Activated naive CD4-positive, alpha-beta T cell treated with anti-CD3 and anti-CD28 coated beads for 36 hours (primary cell): ENCODE measurements at regions not wholly inside any gene's neighbourhood (a gene's known extent, or its start where the extent isn't known, plus 50 kb on each side); places are given as distances from the start of the nearest gene placed in this dataset.

Experiments used
- CTCF ChIA-PET: fragments of 350-600 bp; sonication (Branson Sonifier 250); formaldehyde crosslinking; loops from one replicate; lab custom pipeline; 2021; ENCODE audit warnings: antibody characterized with exemption; lab: Charles Lee
- DNase-seq: peaks from one replicate; pipeline ENCODE4 v3.0.0-alpha.2; 2020
- H3K27ac Mint-ChIP-seq: one replicate; pipeline ENCODE4 v1.8.0; 2021; ENCODE audit warnings: mild to moderate bottlenecking, mixed read lengths
- H3K27me3 Mint-ChIP-seq: one replicate; pipeline ENCODE4 v1.8.0; 2021; ENCODE audit warnings: low read depth, mixed read lengths
- H3K36me3 Mint-ChIP-seq: one replicate; pipeline ENCODE4 v1.8.0; 2021; ENCODE audit warnings: low read depth, mixed read lengths
- H3K4me1 Mint-ChIP-seq: one replicate; pipeline ENCODE4 v1.8.0; 2021; ENCODE audit warnings: low read depth, mixed read lengths
- H3K4me3 Mint-ChIP-seq: one replicate; pipeline ENCODE4 v1.8.0; 2021; ENCODE audit warnings: mild to moderate bottlenecking, moderate library complexity, mixed read lengths
- H3K9me3 Mint-ChIP-seq: one replicate; pipeline ENCODE4 v1.8.0; 2021; ENCODE audit warnings: mixed read lengths
- intact Hi-C: fragments of 100-400 bp; cut with micrococcal nuclease; formaldehyde crosslinking; loops from one replicate; pipeline ENCODE4 v1.15.1; 2023

GRCh38 chr12:127883013-127883412 is 384.0 kb upstream of the TMEM132C start:
- Mint-ChIP-seq H3K4me3 (no peak overlapping the region), H3K36me3 (no peaks in the 10 kb centered on the region), H3K27ac (no peak overlapping the region), H3K27me3 (no peaks in the 10 kb centered on the region), H3K4me1 (no peaks in the 10 kb centered on the region), H3K9me3 (no peaks in the 10 kb centered on the region)
- DNase-seq = no peak
- intact Hi-C loops = no loop called here
- CTCF ChIA-PET = no interaction called here

- Mint-ChIP-seq H3K36me3 (no peaks in the 10 kb centered on the region), H3K27ac (no peak overlapping the region), H3K4me3 (no peak overlapping the region), H3K27me3 (no peaks in the 10 kb centered on the region), H3K4me1 (no peaks in the 10 kb centered on the region), H3K9me3 (no peaks in the 10 kb centered on the region)
- DNase-seq = no peak
- intact Hi-C loops = no loop called here
- CTCF ChIA-PET = no interaction called here
Measured at GRCh38 chr12:127885954-127886750, 380.8 kb upstream of the TMEM132C start.

GRCh38 chr12:127886827-127887226 is 380.1 kb upstream of the TMEM132C start:
- H3K27ac Mint-ChIP-seq = no peak overlapping the region
- no peaks in the 10 kb centered on the region for H3K36me3 Mint-ChIP-seq
- H3K4me1 Mint-ChIP-seq = no peaks in the 10 kb centered on the region
- no peak overlapping the region for H3K4me3 Mint-ChIP-seq
- no peak for DNase-seq
- no peaks in the 10 kb centered on the region for H3K27me3 Mint-ChIP-seq
- no peaks in the 10 kb centered on the region for H3K9me3 Mint-ChIP-seq
- intact Hi-C loops = no loop called here
- CTCF ChIA-PET = no interaction called here

- Mint-ChIP-seq H3K4me3 (no peak overlapping the region), H3K4me1 (no peaks in the 10 kb centered on the region), H3K36me3 (no peaks in the 10 kb centered on the region), H3K27ac (no peak overlapping the region), H3K9me3 (no peaks in the 10 kb centered on the region), H3K27me3 (no peaks in the 10 kb centered on the region)
- CTCF ChIA-PET = interaction anchor here (0.6 to 0.9 kb wide), 2 partner anchors 140 to 212 kb away, joined by 3 read pairs; no protein-coding TSS in a partner anchor
- intact Hi-C loops = no loop called here
- DNase-seq = no peak
Measured at GRCh38 chr12:127888943-127889719, 377.8 kb upstream of the TMEM132C start.

GRCh38 chr12:127893895-127894609 is 372.9 kb upstream of the TMEM132C start:
- H3K4me3 Mint-ChIP-seq = no peak overlapping the region
- CTCF ChIA-PET = no interaction called here
- intact Hi-C loops = no loop called here
- no peaks in the 10 kb centered on the region for H3K27me3 Mint-ChIP-seq
- H3K9me3 Mint-ChIP-seq = peaks cover 1% of the 10 kb centered on the region
- no peaks in the 10 kb centered on the region for H3K36me3 Mint-ChIP-seq
- H3K4me1 Mint-ChIP-seq = no peaks in the 10 kb centered on the region
- H3K27ac Mint-ChIP-seq = no peak overlapping the region
- DNase-seq = no peak

GRCh38 chr12:127896661-127897060 is 370.3 kb upstream of the TMEM132C start:
- Mint-ChIP-seq H3K4me1 (no peaks in the 10 kb centered on the region), H3K4me3 (no peak overlapping the region), H3K27ac (no peak overlapping the region), H3K27me3 (no peaks in the 10 kb centered on the region), H3K9me3 (peaks cover 1% of the 10 kb centered on the region), H3K36me3 (no peaks in the 10 kb centered on the region)
- CTCF ChIA-PET = no interaction called here
- DNase-seq = no peak
- intact Hi-C loops = no loop called here

- H3K9me3 Mint-ChIP-seq = peaks cover 1% of the 10 kb centered on the region
- no peaks in the 10 kb centered on the region for H3K27me3 Mint-ChIP-seq
- H3K36me3 Mint-ChIP-seq = no peaks in the 10 kb centered on the region
- CTCF ChIA-PET = interaction anchor here (0.6 kb wide), 1 partner anchor 115 kb away, joined by 3 read pairs; no protein-coding TSS in a partner anchor
- no peaks in the 10 kb centered on the region for H3K4me1 Mint-ChIP-seq
- H3K4me3 Mint-ChIP-seq = no peak overlapping the region
- DNase-seq = no peak
- intact Hi-C loops = no loop called here
- no peak overlapping the region for H3K27ac Mint-ChIP-seq
Measured at GRCh38 chr12:127898616-127899015, 368.4 kb upstream of the TMEM132C start.

GRCh38 chr12:127899971-127900370 is 367.0 kb upstream of the TMEM132C start:
- intact Hi-C loops = no loop called here

GRCh38 chr12:127900386-127900785 is 366.6 kb upstream of the TMEM132C start:
- intact Hi-C loops = no loop called here
- Mint-ChIP-seq H3K4me3 (no peak overlapping the region), H3K36me3 (no peaks in the 10 kb centered on the region), H3K9me3 (peaks cover 4% of the 10 kb centered on the region), H3K27me3 (no peaks in the 10 kb centered on the region), H3K27ac (no peak overlapping the region), H3K4me1 (no peaks in the 10 kb centered on the region)
- CTCF ChIA-PET = no interaction called here
- DNase-seq = no peak

More at GRCh38 chr12:127899971-127900370, 367.0 kb upstream of the TMEM132C start:
- H3K4me1 Mint-ChIP-seq = no peaks in the 10 kb centered on the region
- no peak for DNase-seq
- H3K9me3 Mint-ChIP-seq = peaks cover 2% of the 10 kb centered on the region
- no peak overlapping the region for H3K4me3 Mint-ChIP-seq
- CTCF ChIA-PET = no interaction called here
- H3K27ac Mint-ChIP-seq = no peak overlapping the region
- H3K27me3 Mint-ChIP-seq = no peaks in the 10 kb centered on the region
- no peaks in the 10 kb centered on the region for H3K36me3 Mint-ChIP-seq

- Mint-ChIP-seq H3K27ac (no peak overlapping the region), H3K4me1 (no peaks in the 10 kb centered on the region), H3K27me3 (no peaks in the 10 kb centered on the region), H3K36me3 (no peaks in the 10 kb centered on the region), H3K4me3 (no peak overlapping the region), H3K9me3 (peaks cover 5% of the 10 kb centered on the region)
- CTCF ChIA-PET = no interaction called here
- DNase-seq = no peak
- intact Hi-C loops = no loop called here
Measured at GRCh38 chr12:127903146-127903545, 363.8 kb upstream of the TMEM132C start.

- Mint-ChIP-seq H3K4me3 (no peak overlapping the region), H3K27me3 (no peaks in the 10 kb centered on the region), H3K27ac (no peak overlapping the region), H3K9me3 (peaks cover 5% of the 10 kb centered on the region), H3K4me1 (no peaks in the 10 kb centered on the region), H3K36me3 (no peaks in the 10 kb centered on the region)
- DNase-seq = no peak
- intact Hi-C loops = no loop called here
- CTCF ChIA-PET = no interaction called here
Measured at GRCh38 chr12:127909041-127909440, 357.9 kb upstream of the TMEM132C start.

- intact Hi-C loops = no loop called here
- H3K27me3 Mint-ChIP-seq = no peaks in the 10 kb centered on the region
- CTCF ChIA-PET = no interaction called here
- H3K9me3 Mint-ChIP-seq = peaks cover 1% of the 10 kb centered on the region
- DNase-seq = no peak
- H3K4me3 Mint-ChIP-seq = no peak overlapping the region
- H3K36me3 Mint-ChIP-seq = no peaks in the 10 kb centered on the region
- no peaks in the 10 kb centered on the region for H3K4me1 Mint-ChIP-seq
- no peak overlapping the region for H3K27ac Mint-ChIP-seq
Measured at GRCh38 chr12:127911291-127911690, 355.7 kb upstream of the TMEM132C start.
